Fibroblast of the aortic adventitia (primary cell): ENCODE measurements at regions not wholly inside any gene's neighbourhood (a gene's known extent, or its start where the extent isn't known, plus 50 kb on each side); places are given as distances from the start of the nearest gene placed in this dataset.

ENCODE experiments used
- DNase-seq: peaks from one replicate; pipeline ENCODE4 v3.0.0-alpha.2; 2010; ENCODE audit warnings: low read depth
- H3K4me3 ChIP-seq: 2 replicates; pipeline ENCODE4 v1.5.1; 2011; ENCODE audit warnings: low read depth, mild to moderate bottlenecking, control low read depth, low read length, moderate library complexity
- TF ChIP-seq, protein P1 (sequence below): IDR thresholded peaks from 2 replicates; pipeline ENCODE4 v1.5.1; 2011; ENCODE audit warnings: mild to moderate bottlenecking, low read length, control low read depth, inconsistent platforms; ENCODE audit not compliant: insufficient read depth

DNA sequence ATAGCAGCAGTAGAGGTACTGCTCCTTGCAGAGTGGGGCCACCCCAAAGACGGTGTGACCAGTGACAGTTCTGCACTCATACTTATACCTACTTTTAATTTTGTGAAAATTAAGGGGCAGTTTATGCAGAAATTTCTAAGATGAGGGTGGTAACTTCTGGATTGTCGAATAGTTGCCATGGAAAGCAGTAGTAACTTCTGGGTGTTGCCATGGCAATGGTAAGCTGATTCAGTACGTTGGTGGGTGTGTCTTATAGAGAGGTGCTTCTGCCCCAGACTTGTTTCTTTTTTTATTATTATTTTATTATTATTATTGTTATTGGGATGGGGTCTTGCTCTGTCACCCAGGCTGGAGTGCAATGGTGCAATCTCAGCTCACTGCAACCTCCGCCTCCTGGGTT is 82.8 kb upstream of the L3MBTL4 start:
- TF ChIP-seq, protein P1, sequence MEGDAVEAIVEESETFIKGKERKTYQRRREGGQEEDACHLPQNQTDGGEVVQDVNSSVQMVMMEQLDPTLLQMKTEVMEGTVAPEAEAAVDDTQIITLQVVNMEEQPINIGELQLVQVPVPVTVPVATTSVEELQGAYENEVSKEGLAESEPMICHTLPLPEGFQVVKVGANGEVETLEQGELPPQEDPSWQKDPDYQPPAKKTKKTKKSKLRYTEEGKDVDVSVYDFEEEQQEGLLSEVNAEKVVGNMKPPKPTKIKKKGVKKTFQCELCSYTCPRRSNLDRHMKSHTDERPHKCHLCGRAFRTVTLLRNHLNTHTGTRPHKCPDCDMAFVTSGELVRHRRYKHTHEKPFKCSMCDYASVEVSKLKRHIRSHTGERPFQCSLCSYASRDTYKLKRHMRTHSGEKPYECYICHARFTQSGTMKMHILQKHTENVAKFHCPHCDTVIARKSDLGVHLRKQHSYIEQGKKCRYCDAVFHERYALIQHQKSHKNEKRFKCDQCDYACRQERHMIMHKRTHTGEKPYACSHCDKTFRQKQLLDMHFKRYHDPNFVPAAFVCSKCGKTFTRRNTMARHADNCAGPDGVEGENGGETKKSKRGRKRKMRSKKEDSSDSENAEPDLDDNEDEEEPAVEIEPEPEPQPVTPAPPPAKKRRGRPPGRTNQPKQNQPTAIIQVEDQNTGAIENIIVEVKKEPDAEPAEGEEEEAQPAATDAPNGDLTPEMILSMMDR: no peak
- no peak overlapping the region for H3K4me3 ChIP-seq
- DNase-seq: no peak

DNA sequence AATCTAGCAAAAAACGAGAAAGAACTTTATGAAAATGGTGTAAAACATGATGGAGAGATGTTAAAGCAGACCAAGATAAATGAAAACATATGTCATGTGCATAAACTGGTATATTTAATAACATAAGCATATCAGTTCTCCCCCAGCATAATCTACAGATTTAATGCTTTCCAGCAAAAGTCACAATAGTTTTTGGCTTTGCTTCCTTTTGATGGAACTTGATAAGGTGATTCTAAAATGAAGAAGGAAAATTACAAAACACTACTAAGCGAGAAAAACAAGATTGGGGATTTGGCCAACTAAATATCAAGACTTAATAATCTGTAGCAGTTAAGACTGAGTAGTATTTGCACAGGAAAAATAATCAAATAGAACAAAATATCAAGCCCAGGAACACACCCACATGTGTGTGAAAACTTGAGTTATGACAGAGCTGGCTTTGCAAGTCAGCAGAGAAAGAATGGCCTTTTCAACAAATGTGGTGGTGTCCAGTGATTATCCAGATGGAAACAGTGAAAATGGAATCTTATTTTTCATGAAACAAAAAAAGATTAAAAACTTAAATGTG is 83.7 kb upstream of the L3MBTL4 start:
- no peak overlapping the region for H3K4me3 ChIP-seq
- TF ChIP-seq, protein P1: no peak
- no peak for DNase-seq

DNA sequence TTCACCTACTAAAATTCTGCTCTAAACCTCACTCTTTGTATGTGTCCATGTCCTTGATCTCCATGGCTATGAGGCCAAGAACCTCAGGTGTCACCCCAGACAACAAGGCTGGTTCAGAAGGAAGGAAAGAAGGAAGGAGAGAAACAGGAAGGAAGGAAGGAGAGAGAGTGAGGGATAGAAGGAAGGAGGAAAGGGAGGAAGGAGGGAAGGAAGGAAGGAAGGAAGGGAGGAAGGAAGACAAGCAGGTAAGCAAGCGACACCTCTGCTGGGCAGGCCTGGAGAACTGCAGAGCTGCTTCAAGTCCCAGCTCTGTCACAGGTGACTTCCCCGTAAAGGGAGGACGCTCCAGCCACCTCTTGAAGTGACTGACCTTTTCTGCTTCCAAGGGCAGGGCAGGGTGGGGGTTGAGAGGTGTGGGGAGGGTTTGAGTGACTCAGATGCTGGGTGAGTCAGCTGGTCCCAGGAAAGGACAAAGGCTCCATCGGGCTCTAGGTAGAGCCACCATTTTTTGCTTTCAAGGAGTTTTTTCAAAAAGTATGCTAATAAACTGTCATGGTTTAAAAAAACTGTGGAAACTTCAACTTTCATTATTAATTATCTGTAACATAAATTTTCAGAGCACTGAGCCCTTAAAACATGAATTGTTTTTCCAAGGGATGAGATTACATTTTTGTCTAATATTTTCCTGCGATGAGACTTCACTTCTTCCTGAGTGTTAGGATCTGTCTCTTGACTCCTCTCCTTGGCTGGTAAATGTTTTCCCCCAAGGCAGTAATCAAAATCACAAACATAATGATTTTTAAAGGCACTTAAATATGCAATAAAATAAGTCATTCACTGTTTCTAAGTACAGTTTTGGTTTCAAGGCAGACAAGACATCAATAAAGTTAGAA is 90.1 kb upstream of the L3MBTL4 start:
- no peak for DNase-seq
- TF ChIP-seq, protein P1: no peak
- no peak overlapping the region for H3K4me3 ChIP-seq

DNA sequence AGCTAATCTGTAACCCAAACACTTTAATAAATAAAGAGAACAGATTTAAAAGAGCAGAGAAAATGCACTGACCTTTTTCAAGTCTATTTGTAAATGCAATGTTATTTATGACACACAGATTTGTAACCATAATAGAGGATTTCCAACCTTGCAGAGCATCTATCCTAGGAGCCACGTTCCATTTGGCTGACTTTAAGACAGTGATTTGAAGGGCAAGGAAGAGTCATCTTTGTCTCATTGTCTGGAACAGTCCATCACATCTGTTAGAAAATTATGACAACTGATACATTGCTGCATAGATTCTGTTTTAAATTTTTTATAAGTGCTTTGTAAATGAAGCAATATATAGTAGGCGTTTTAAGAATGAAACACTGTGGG is 90.8 kb upstream of the L3MBTL4 start:
- TF ChIP-seq, protein P1: no peak
- H3K4me3 ChIP-seq: no peak overlapping the region
- no peak for DNase-seq

DNA sequence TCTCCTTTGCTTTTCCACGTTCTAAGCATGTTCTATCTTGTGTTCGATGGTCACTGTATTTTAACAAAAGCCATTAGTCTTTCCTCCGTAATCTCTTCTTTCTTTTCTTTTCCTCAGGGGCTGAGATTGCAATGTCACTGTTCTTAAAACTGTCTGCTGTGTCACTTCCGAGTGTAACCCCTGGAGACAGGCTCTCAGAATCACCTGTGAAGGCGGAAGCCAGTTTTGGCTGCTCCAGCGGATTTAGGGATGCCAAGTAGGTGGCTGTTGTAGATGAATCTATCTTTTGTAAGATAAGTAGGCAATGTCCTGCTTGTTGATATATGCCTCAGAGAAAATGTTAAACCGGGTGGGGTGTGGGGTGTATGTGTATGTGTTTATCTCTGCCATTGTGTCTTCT is 94.7 kb upstream of the L3MBTL4 start:
- DNase-seq: no peak
- TF ChIP-seq, protein P1: no peak
- no peak overlapping the region for H3K4me3 ChIP-seq

DNA sequence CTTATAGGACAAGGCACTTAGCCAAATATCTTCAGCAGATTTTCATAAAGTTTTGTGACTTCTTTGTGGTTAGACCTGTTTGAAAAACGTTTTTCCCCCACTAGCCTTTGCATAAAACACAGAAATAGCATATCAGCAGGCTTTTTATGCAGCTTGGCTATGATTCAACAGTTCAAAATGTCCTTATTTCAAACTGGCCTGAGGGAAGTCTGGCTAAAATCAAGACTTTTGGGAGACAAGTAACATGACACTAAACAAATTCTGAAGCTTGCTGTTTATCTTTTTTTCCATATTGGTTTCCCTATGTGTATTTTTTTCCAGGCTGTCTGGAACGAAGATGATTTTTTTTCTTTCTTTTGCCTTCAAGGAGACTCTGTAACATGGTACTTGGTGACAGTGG is 95.1 kb upstream of the L3MBTL4 start:
- no peak overlapping the region for H3K4me3 ChIP-seq
- TF ChIP-seq, protein P1: no peak
- no peak for DNase-seq
